Ovary (tissue), 3 donors: ENCODE measurements at regions not wholly inside any gene's neighbourhood (a gene's known extent, or its start where the extent isn't known, plus 50 kb on each side); places are given as distances from the start of the nearest gene placed in this dataset.

Experiments used
- POLR2A ChIP-seq: fragments of 450-650 bp; IDR thresholded peaks from one replicate; pipeline ENCODE4 v1.6.1; 2017; ENCODE audit warnings: antibody characterized with exemption, mild to moderate bottlenecking, moderate library complexity
- TF ChIP-seq, protein P1 (sequence below), 3 donors: fragments of 450-650 bp in 2 of 3; fragments of 200-600 bp in 1 of 3; IDR thresholded peaks; one replicate each; pipeline versions ENCODE4 v1.5.1 to v1.8.0; 2016 to 2022; ENCODE audit warnings: antibody characterized with exemption in 3 of 3, mild to moderate bottlenecking in 1 of 3
- donor health status: DM: no; HTN: no; CAD: no.

DNA sequence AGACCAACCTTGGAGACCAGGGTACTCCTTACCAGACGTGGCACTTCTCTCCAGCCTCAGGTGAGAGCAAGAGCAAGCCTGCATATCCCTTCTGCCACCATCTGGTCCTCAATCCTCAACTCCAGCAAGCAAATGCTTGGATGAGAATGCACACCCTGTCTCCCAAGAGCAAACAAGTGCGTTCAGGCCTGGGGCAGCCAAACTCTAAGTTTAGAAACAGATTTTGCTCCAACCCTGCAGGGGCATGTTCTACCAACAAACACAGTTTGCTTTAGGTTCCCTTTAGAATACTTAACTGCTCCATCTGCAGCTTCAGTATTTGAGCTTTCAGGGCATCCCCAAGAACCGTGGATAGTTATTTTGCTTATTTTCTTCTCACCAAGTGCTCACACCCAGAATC is 55.9 kb upstream of the FICD start:
- no peak for TF ChIP-seq POLR2A
- TF ChIP-seq, protein P1, sequence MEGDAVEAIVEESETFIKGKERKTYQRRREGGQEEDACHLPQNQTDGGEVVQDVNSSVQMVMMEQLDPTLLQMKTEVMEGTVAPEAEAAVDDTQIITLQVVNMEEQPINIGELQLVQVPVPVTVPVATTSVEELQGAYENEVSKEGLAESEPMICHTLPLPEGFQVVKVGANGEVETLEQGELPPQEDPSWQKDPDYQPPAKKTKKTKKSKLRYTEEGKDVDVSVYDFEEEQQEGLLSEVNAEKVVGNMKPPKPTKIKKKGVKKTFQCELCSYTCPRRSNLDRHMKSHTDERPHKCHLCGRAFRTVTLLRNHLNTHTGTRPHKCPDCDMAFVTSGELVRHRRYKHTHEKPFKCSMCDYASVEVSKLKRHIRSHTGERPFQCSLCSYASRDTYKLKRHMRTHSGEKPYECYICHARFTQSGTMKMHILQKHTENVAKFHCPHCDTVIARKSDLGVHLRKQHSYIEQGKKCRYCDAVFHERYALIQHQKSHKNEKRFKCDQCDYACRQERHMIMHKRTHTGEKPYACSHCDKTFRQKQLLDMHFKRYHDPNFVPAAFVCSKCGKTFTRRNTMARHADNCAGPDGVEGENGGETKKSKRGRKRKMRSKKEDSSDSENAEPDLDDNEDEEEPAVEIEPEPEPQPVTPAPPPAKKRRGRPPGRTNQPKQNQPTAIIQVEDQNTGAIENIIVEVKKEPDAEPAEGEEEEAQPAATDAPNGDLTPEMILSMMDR (IDR thresholded peaks at IDR 0.05), result no peak
